Right lobe of liver (tissue), 6 donors: ENCODE measurements at regions not wholly inside any gene's neighbourhood (a gene's known extent, or its start where the extent isn't known, plus 50 kb on each side); places are given as distances from the start of the nearest gene placed in this dataset.

ENCODE experiments used
- ATAC-seq, 4 donors: fragments of 200-7000 bp; cut with Tn5 transposase; one replicate each; pipeline ENCODE4 v1.9.1; 2020; ENCODE audit warnings: mild to moderate bottlenecking in 4 of 4, moderate library complexity in 4 of 4
- DNase-seq, 3 donors: peaks; one replicate each; pipeline ENCODE4 v3.0.0-alpha.2; 2020
- H3K27ac ChIP-seq, 3 donors: fragments of 200-600 bp; one replicate each; pipeline ENCODE4 v1.8.0; 2022
- H3K27me3 ChIP-seq, 2 donors: fragments of 200-600 bp; one replicate each; pipeline ENCODE4 v1.8.0; 2022
- H3K36me3 ChIP-seq, 4 donors: fragments of 200-600 bp; sonication (generic) in 1 of 4; one replicate each; pipeline versions ENCODE4 v1.5.1 to v1.8.0; 2017 to 2022; ENCODE audit warnings: control low read depth in 1 of 4
- H3K4me1 ChIP-seq, 4 donors: fragments of 200-600 bp; sonication (generic) in 1 of 4; one replicate each; pipeline versions ENCODE4 v1.5.1 to v1.8.0; 2017 to 2022; ENCODE audit warnings: control low read depth in 1 of 4
- H3K4me3 ChIP-seq, 3 donors: fragments of 200-600 bp; one replicate each; pipeline ENCODE4 v1.8.0; 2022
- H3K9me3 ChIP-seq, 4 donors: fragments of 200-600 bp; sonication (generic) in 1 of 4; one replicate each; pipeline versions ENCODE4 v1.5.1 to v1.8.0; 2017 to 2022; ENCODE audit warnings: control low read depth in 1 of 4
- CTCF ChIP-seq, 4 donors: fragments of 200-600 bp in 3 of 4; fragments of 450-650 bp in 1 of 4; IDR thresholded peaks; one replicate each; pipeline versions ENCODE4 v1.5.1 to v1.8.0; 2016 to 2022; ENCODE audit warnings: antibody characterized with exemption in 4 of 4, mild to moderate bottlenecking in 2 of 4
- POLR2A ChIP-seq: fragments of 450-650 bp; IDR thresholded peaks from one replicate; pipeline ENCODE4 v1.6.1; 2017; ENCODE audit warnings: antibody characterized with exemption, mild to moderate bottlenecking
- WGBS: methylation state at CpG from one replicate; pipeline ENCODE4 v1.1.6; 2018; ENCODE audit warnings: low coverage, low lambda C conversion rate; ENCODE audit not compliant: insufficient coverage; ENCODE audit errors: missing lambda C conversion rate; 5-methylcytosine and 5-hydroxymethylcytosine counted together
- intact Hi-C, 2 donors: fragments of 100-400 bp; cut with DNase I; formaldehyde crosslinking; loops; one replicate each; pipeline versions ENCODE4 v1.11.2 to v1.14.1; 2022
- donor health status: DM: no; HTN: yes; CAD: no.
- donor health status: DM: no; HTN: no; CAD: no.
- donor health status: DM: no; HTN: no; CAD: no.
- donor health status: DM: no; HTN: yes; CAD: no.
- donor health status: DM: no; HTN: yes; CAD: no.

DNA sequence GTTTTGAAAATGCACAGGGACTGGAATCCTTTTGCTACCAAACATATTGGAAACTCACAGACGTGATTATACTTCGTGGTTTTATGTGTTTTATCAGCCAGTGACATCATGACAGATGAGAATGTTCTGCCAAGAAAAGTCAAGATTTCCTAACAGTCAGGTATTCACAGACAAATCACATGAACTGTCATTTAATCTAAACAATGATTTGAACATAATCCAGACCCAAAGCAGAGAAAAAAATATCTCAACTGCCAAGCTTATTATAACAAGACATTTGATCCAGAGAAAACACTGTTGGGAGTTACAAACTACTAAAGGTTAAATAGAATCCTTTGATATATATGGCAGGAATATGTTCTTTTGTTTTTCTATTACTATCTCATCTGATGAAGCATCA, 635.9 kb upstream of the FRG1 start:
- no peak overlapping the region for H3K4me3 ChIP-seq
- H3K36me3 ChIP-seq = no peaks in the 10 kb centered on the region
- no peaks in the 10 kb centered on the region for H3K9me3 ChIP-seq
- H3K27me3 ChIP-seq = no peaks in the 10 kb centered on the region
- ATAC-seq = peak in 1 of 4 donors; percentile 45
- TF ChIP-seq CTCF (IDR thresholded peaks at IDR 0.05) (no peak), POLR2A (no peak)
- DNase-seq = no peak
- no peak overlapping the region for H3K27ac ChIP-seq
- no peaks in the 10 kb centered on the region for H3K4me1 ChIP-seq
- intact Hi-C loops = loop anchor here in 1 of 2 donors (5.0 kb wide), 1 partner anchor 483 kb away; no protein-coding TSS in a partner anchor
- 10% methylated on average over 2 of the region's 2 CpGs for WGBS

DNA sequence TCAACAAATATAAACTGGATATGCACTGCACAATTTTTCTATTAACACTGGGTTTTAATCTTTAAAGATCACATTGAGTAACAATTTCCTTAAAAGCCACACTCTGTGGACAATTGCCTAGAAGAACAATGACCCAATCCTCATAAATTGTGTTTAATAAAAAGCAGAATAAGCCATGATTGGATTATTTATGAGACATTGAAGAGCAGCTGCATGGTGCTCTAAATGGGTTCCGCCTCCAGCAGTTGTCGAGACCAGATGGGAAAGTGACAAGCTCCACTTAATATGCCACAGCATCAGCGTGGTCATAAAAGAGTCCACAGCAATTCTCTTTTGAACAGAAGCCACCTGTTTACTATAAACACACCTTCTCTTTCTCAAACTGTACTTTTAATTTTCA, 635.2 kb upstream of the FRG1 start:
- ATAC-seq = no peak
- intact Hi-C loops = loop anchor here in 1 of 2 donors (5.0 kb wide), 1 partner anchor 483 kb away; no protein-coding TSS in a partner anchor
- H3K27ac ChIP-seq = no peak overlapping the region
- no peak for DNase-seq
- no peaks in the 10 kb centered on the region for H3K9me3 ChIP-seq
- no peak overlapping the region for H3K4me3 ChIP-seq
- H3K27me3 ChIP-seq = no peaks in the 10 kb centered on the region
- H3K4me1 ChIP-seq = no peaks in the 10 kb centered on the region
- TF ChIP-seq POLR2A (no peak), CTCF (IDR thresholded peaks at IDR 0.05) (no peak)
- H3K36me3 ChIP-seq = no peaks in the 10 kb centered on the region
- WGBS = 52% methylated on average over 3 of the region's 3 CpGs

DNA sequence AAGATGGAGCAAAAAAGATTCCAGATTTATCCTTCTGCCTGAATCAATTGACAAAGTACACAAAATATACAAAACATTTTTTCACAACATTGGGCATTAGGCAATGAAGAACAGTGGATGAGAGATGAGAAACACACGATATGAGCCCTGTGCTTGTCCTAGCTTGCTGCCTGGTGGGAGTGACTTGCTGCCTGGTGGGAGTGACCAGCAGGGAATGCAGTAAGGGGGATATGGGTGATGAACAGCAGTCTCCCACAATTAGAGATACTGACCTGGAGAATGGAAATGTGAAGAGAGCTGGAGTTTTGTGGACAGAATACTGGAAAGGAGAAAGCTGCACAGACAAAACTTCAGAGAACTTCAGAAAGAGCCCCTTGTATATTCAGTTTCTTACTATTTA, 629.4 kb upstream of the FRG1 start:
- no peaks in the 10 kb centered on the region for H3K27me3 ChIP-seq
- TF ChIP-seq POLR2A (no peak), CTCF (IDR thresholded peaks at IDR 0.05) (no peak)
- no peaks in the 10 kb centered on the region for H3K36me3 ChIP-seq
- intact Hi-C loops = no loop called here
- H3K27ac ChIP-seq = no peak overlapping the region
- ATAC-seq = no peak
- H3K4me1 ChIP-seq = no peaks in the 10 kb centered on the region
- DNase-seq = no peak
- H3K9me3 ChIP-seq = no peaks in the 10 kb centered on the region
- 32% methylated on average over 1 of the region's 1 CpG for WGBS
- no peak overlapping the region for H3K4me3 ChIP-seq

GRCh38 chr4:189313064-189313463, 627.6 kb upstream of the FRG1 start:
- Histone ChIP-seq H3K27ac (no peak overlapping the region), H3K9me3 (no peaks in the 10 kb centered on the region), H3K4me3 (no peak overlapping the region), H3K4me1 (no peaks in the 10 kb centered on the region), H3K36me3 (no peaks in the 10 kb centered on the region), H3K27me3 (no peaks in the 10 kb centered on the region)
- WGBS = 93% methylated on average over 2 of the region's 4 CpGs
- TF ChIP-seq POLR2A (no peak), CTCF (IDR thresholded peaks at IDR 0.05) (no peak)
- ATAC-seq (no peak), DNase-seq (no peak)
- intact Hi-C loops = no loop called here
